Rectal smooth muscle tissue (tissue), 1 donor: ENCODE measurements at regions not wholly inside any gene's neighbourhood (a gene's known extent, or its start where the extent isn't known, plus 50 kb on each side); places are given as distances from the start of the nearest gene placed in this dataset.

ENCODE experiments used
- H3K27ac ChIP-seq: one replicate; pipeline ENCODE4 v1.7.0; 2013; ENCODE audit warnings: low read depth, low read length, inconsistent platforms
- H3K27me3 ChIP-seq: one replicate; pipeline ENCODE4 v1.7.0; 2013; ENCODE audit warnings: low read length; ENCODE audit not compliant: control insufficient read depth, insufficient read depth
- H3K36me3 ChIP-seq: one replicate; pipeline ENCODE4 v1.7.0; 2013; ENCODE audit warnings: low read length; ENCODE audit not compliant: control insufficient read depth, insufficient read depth
- H3K4me1 ChIP-seq: one replicate; pipeline ENCODE4 v1.7.0; 2013; ENCODE audit warnings: low read length; ENCODE audit not compliant: control insufficient read depth, insufficient read depth
- H3K4me3 ChIP-seq: one replicate; pipeline ENCODE4 v1.7.0; 2013; ENCODE audit warnings: low read length
- H3K9ac ChIP-seq: one replicate; pipeline ENCODE4 v1.7.0; 2013; ENCODE audit warnings: low read length

DNA sequence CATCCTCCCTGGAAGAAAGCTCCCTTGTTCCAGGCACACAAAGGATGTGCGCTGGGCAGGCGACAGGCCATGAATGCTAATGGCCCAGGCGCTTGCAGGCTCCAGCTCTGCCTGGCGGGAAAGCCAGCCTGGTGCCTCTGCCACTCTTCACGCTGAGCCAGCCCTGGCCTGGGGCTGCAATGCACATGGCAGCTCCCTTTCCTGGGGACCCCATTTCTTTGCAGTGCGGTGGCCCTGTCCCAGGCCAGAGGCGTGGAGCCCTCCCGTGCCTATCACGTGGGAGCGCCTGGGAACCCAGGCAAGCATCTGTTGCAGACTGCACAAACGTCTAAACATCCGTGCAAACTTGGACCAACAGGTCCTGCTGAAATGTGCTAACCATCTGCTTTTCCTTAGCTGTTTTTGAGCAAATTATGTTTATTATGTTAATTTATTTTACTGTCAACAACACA is 152.1 kb upstream of the LYZL2 start:
- no peaks in the 10 kb centered on the region for H3K36me3 ChIP-seq
- H3K4me1 ChIP-seq, result peaks cover 17% of the 10 kb centered on the region
- no peak overlapping the region for H3K4me3 ChIP-seq
- no peaks in the 10 kb centered on the region for H3K27me3 ChIP-seq
- peak overlapping the region; percentile 21 for H3K27ac ChIP-seq
- H3K9ac ChIP-seq, result no peak overlapping the region

DNA sequence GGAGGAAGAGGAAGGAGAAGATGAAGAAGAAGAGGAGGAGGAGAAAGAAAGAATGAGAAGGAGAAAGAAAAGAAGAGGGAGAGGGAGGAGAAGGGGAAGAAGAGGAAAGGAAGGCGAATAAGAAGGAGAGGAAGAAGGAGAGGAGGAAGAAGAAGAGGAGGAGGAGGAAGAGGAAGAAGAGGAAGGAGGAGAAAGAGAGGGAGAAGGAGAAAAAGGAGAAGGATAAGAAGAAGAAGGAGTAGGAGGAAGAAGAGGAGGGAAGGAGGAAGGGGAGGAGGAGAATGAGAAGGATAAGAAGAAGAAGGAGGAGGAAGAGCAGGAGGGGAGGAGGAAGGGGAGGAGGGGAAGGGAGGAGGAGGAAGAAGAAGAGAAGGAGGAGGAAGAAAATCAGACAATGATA is 149.2 kb upstream of the LYZL2 start:
- H3K27me3 ChIP-seq, result no peaks in the 10 kb centered on the region
- H3K4me3 ChIP-seq, result no peak overlapping the region

DNA sequence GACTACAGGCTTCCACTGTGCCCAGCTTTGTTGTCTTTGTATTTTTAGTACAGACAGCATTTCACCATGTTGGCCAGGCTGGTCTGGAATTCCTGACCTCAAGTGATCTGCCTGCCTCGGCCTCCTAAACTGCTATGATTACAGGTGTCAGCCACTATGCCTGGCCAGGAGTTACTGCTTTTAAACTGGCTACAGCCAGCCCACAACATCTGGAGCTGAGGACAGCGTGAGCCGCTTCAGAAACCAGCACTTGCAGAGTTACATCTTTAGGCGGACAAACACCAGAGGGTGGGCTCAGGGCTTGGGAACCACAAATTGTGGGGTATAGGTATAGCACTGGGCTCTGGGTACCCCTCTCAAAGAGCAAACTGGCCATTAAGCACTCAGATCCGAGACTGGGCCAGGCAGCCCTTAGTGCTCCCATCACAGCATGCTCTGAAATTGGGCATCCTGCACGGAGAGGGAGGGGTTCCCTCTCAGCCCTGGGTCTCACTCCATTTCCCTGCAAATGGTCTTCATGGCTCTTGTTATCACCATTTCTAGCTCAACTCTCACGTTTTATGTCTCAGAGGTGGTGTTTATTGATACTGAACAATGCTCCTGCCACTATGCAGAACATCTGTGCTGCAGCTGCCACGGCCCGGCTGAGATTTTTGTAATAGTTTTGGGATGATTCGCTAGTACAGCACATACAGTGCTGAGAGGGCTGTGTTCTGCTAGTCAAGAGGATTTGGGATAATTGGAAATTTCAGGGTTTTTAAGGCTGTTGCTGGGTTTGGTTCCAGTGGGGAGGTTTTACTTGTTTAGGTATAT is 146.4 kb upstream of the LYZL2 start:
- Histone ChIP-seq H3K4me1 (peaks cover 5% of the 10 kb centered on the region), H3K36me3 (no peaks in the 10 kb centered on the region), H3K27ac (no peak overlapping the region), H3K9ac (no peak overlapping the region), H3K4me3 (no peak overlapping the region), H3K27me3 (no peaks in the 10 kb centered on the region)

More for the DNA sequence above, 149.2 kb upstream of the LYZL2 start:
- peaks cover 18% of the 10 kb centered on the region for H3K4me1 ChIP-seq
- H3K36me3 ChIP-seq, result no peaks in the 10 kb centered on the region
- no peak overlapping the region for H3K27ac ChIP-seq
- H3K9ac ChIP-seq, result no peak overlapping the region

DNA sequence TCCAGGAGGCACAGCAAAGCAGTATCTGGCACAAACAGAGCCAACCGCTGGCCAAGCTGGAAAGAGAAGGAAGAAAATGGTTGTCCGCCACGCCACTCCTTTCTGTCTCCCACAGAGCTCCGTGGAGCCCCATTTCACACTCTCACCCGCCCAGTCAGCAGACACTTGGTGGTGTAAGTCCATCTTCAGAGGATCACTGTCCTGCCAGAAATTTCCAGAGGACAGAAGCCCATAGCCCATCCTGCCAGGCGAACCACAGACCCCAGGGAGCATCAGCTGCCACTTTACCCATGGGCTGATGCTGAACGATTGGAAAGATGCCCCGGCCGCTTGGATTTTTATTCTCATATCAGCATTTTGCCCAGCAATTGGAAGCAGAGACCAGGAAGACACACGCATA is 144.7 kb upstream of the LYZL2 start:
- Histone ChIP-seq H3K4me3 (no peak overlapping the region), H3K36me3 (no peaks in the 10 kb centered on the region), H3K9ac (no peak overlapping the region), H3K27ac (no peak overlapping the region), H3K4me1 (peaks cover 5% of the 10 kb centered on the region), H3K27me3 (no peaks in the 10 kb centered on the region)

DNA sequence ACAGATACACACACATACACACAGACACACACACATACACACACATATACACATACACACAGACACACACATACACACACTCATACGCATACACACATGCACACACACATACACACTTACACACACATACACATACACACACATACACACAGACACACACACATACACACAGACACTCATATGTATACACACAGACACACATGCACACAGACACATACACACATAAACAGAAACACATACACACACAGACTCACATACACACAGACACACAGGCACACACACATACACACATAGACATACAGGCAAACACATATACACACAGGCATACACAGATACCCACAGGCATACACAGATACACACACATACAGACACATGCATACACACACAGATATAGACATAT is 143.9 kb upstream of the LYZL2 start:
- Histone ChIP-seq H3K4me1 (peaks cover 5% of the 10 kb centered on the region), H3K27me3 (no peaks in the 10 kb centered on the region), H3K9ac (no peak overlapping the region), H3K36me3 (no peaks in the 10 kb centered on the region), H3K4me3 (no peak overlapping the region), H3K27ac (no peak overlapping the region)

DNA sequence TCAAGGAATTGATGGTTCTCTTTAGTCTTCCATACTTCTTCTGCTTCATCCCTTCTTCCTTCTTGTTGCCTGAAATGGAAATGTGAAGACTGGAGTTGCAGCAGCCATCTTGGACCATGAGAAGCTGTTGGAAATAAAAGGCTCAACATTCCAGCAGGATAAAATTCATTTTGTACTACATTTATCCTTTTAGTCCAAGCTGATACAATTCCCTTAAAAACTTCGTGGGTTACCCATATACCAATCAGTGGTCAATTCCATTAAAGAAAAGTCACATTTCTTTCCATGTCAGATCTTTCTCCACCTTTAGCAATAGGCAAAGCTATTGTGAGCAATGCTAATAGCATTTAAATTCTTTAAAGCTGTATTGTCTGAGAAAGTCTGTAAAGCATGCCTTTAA is 141.3 kb upstream of the LYZL2 start:
- H3K4me1 ChIP-seq, result no peaks in the 10 kb centered on the region
- no peaks in the 10 kb centered on the region for H3K27me3 ChIP-seq
- H3K9ac ChIP-seq, result no peak overlapping the region
- no peak overlapping the region for H3K27ac ChIP-seq
- no peak overlapping the region for H3K4me3 ChIP-seq
- no peaks in the 10 kb centered on the region for H3K36me3 ChIP-seq

DNA sequence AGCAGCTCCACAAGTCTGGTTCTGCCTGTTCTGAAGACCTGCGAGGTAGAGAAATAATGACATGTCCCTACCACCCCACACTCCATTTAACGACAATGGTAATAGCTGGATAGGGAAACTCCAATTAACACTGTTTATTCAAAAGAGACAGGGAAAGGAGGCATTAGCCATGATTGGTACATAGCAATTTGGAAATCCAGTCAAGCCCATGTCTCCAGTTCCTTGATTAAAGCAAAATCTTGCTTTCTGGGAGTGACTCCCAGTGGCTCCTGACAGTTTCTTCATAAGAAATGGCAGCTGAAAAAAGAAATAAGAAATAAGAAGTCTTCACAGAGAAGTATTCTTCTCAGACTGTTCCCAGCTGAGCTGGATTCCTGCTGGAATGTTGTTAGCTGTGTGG is 140.7 kb upstream of the LYZL2 start:
- Histone ChIP-seq H3K27me3 (no peaks in the 10 kb centered on the region), H3K36me3 (no peaks in the 10 kb centered on the region), H3K4me3 (no peak overlapping the region), H3K4me1 (no peaks in the 10 kb centered on the region), H3K9ac (no peak overlapping the region), H3K27ac (no peak overlapping the region)

DNA sequence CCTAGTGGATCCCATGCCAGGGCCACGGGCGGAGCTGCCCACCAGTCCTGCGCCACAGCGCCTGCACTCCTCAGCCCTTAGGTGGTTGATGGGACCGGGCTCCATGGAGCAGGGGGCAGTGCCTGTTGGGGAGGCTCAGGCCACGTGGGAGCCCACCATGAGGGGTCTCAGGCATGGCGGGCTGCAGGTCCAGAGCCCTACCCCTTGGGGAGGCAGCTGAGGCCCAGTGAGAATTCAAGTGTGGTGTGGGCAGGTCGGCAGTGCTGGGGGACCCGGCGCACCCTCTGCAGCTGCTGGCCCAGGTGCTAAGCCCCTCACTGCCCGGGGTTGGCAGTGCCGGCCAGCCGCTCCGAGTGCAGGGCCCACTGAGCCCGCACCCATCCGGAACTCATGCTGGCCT is 139.8 kb upstream of the LYZL2 start:
- H3K9ac ChIP-seq, result no peak overlapping the region
- H3K4me3 ChIP-seq, result no peak overlapping the region
- no peak overlapping the region for H3K27ac ChIP-seq

DNA sequence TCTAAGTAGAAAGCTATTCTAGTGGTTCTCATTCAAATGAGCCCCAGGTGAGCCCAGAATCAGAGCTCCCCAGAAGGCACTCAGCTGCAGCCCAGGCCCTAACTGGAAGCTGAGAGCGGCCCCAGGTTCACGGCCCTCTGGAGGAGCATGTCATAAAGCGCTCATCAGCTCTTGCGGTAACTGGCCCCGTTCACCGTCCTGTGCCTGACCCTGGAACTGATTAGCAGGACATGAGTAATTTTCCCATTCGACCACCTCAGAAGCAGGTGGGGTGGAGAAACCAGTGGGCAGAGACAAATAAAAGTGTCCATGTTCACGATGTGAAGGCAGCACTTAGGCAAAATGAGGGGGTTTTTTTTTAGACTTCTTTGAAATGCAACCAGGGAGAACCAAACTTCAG is 136.1 kb upstream of the LYZL2 start:
- H3K27me3 ChIP-seq, result no peaks in the 10 kb centered on the region
- no peaks in the 10 kb centered on the region for H3K36me3 ChIP-seq
- peaks cover 12% of the 10 kb centered on the region for H3K4me1 ChIP-seq
- H3K27ac ChIP-seq, result peak overlapping the region; percentile 91
- no peak overlapping the region for H3K4me3 ChIP-seq
- no peak overlapping the region for H3K9ac ChIP-seq

More for the DNA sequence above, 139.8 kb upstream of the LYZL2 start:
- no peaks in the 10 kb centered on the region for H3K27me3 ChIP-seq
- H3K4me1 ChIP-seq, result peaks cover 6% of the 10 kb centered on the region
- no peaks in the 10 kb centered on the region for H3K36me3 ChIP-seq

DNA sequence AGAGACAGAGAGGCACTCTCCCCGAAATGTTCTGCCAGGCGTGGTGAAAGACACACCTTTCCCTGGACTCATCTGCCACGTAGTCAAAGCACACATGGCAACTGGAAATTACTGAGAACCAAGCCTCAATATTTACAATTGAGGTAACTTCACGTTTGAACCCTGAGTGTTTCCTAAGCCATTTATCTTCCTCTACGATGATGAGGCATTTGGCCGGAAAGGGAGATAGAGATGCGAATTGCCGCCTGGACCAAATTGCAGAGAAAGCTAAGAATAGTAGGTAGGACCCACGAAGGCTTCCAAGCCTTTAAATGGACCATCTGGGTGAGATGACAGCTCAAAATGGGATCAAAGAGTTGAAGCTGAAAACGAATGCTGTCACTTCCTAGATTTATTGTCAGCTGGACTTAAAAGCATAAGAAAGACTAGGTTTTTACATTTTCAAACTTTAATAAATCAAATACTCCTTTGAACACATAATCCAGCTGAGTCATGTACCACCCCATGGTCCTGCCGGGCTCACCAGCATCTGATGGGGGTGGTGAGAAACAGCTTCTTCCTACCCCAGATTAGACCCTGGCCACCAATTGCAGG is 135.6 kb upstream of the LYZL2 start:
- no peaks in the 10 kb centered on the region for H3K27me3 ChIP-seq
- peak overlapping the region; percentile 91 for H3K27ac ChIP-seq
- H3K4me3 ChIP-seq, result no peak overlapping the region
- H3K9ac ChIP-seq, result no peak overlapping the region
- no peaks in the 10 kb centered on the region for H3K36me3 ChIP-seq
- H3K4me1 ChIP-seq, result peaks cover 12% of the 10 kb centered on the region

DNA sequence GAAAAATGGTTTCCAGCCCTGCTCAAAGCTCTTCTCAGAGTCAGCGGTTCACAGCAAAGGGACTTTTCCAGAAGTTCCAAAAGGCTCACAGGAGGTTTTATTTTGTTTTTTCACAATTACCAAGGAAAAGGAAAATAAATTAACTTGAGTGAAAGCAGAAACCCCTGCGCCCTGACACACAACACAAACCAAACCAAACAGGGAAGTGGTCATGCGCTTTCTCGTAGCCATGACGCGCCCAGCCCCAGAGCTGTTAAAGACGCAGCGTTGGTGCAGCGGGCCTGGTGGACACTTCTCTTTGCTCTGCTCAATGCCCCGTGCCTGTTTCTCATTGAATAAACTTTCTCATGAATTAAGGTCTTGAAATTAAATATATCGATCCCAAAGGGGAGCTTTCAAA is 134.4 kb upstream of the LYZL2 start:
- H3K27ac ChIP-seq, result peak overlapping the region; percentile 91

DNA sequence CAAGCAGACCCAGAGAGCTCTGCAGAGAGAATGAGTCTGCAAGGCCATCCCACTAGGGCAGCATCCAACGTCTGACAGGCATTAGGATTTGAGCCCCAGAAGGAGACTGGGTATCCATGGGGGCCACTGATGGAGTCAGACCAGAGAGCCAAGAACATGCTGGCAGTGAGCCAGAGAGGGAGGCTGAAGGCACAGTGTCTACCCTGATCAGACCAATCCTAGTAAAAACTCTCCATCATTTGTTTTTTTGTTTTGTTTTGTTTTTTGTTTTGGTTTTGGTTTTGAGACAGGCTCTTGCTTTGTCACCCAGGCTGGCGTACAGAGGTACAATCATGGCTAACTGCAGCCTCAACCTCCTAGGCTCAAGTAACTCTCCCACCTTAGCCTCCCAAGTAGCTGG is 133.1 kb upstream of the LYZL2 start:
- peaks cover 12% of the 10 kb centered on the region for H3K4me1 ChIP-seq
- no peaks in the 10 kb centered on the region for H3K27me3 ChIP-seq
- no peak overlapping the region for H3K9ac ChIP-seq
- peak overlapping the region; percentile 91 for H3K27ac ChIP-seq
- H3K4me3 ChIP-seq, result no peak overlapping the region
- no peaks in the 10 kb centered on the region for H3K36me3 ChIP-seq

More for the DNA sequence above, 134.4 kb upstream of the LYZL2 start:
- Histone ChIP-seq H3K4me3 (no peak overlapping the region), H3K36me3 (no peaks in the 10 kb centered on the region), H3K9ac (no peak overlapping the region), H3K4me1 (peaks cover 12% of the 10 kb centered on the region), H3K27me3 (no peaks in the 10 kb centered on the region)

DNA sequence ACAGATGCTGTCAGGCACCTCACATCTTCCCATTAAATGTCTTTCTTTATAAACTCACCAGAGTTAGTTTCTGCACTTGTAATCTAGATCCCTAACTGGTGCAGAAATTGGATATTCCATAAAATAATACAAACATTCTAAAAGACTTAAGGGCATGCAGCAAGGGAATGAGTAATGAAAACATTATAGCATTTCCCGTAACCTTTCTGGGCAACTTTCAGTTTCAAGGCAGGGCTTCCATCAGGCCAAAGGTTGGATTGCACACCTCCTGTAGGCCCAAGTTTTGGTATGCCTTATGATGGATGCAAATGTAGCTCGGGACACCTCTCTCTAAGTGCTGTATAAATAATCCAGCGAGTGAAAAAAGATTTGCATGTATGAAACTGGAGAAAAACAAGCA is 129.9 kb upstream of the LYZL2 start:
- H3K27me3 ChIP-seq, result no peaks in the 10 kb centered on the region
- no peak overlapping the region for H3K4me3 ChIP-seq
- peaks cover 12% of the 10 kb centered on the region for H3K4me1 ChIP-seq
- peak overlapping the region; percentile 8 for H3K27ac ChIP-seq
- no peak overlapping the region for H3K9ac ChIP-seq
- no peaks in the 10 kb centered on the region for H3K36me3 ChIP-seq
